ENCODE measurements at regions not wholly inside any gene's neighbourhood (a gene's known extent, or its start where the extent isn't known, plus 50 kb on each side); places are given as distances from the start of the nearest gene placed in this dataset.

GRCh38 chr2:74045454-74045853, 60.7 kb downstream of the TET3 start:
- no peaks in the 10 kb centered on the region for H3K36me3 ChIP-seq (replicated peaks; ENCODE audit: insufficient read depth, low read length)

GRCh38 chr2:74046441-74046840, 61.7 kb downstream of the TET3 start:
- TF ChIP-seq CTCF (IDR thresholded peaks at IDR 0.05; ENCODE audit: low read length) (no peak), EZH2phosphoT487 (IDR thresholded peaks at IDR 0.05; ENCODE audit: low read length) (no peak), EZH2 (optimal IDR thresholded peaks at IDR 0.05; ENCODE audit: low read depth, low read length) (no peak)
- no peak overlapping the region for H3K27ac ChIP-seq (ENCODE audit: low read length)
- DNase-seq: no peak
- H3K9me3 ChIP-seq (replicated peaks; ENCODE audit: insufficient read depth, low read length): no peaks in the 10 kb centered on the region
- no peaks in the 10 kb centered on the region for H4K20me1 ChIP-seq (ENCODE audit: insufficient read depth, low read length)
- no peaks in the 10 kb centered on the region for H3F3A ChIP-seq (ENCODE audit: insufficient read depth, low read length)
- H3K9me2 ChIP-seq (replicated peaks; ENCODE audit: insufficient read depth, low read length): no peaks in the 10 kb centered on the region
- H3K4me1 ChIP-seq (ENCODE audit: low read length): no peaks in the 10 kb centered on the region
- peaks cover 22% of the 10 kb centered on the region for H3K79me2 ChIP-seq (ENCODE audit: low read length)
- no peak overlapping the region for H3K4me3 ChIP-seq (ENCODE audit: low read length)
- no peak overlapping the region for H2AFZ ChIP-seq (ENCODE audit: low read length)
- no peak overlapping the region for H3K9ac ChIP-seq (ENCODE audit: low read length)
- no peaks in the 10 kb centered on the region for H3K27me3 ChIP-seq (replicated peaks; ENCODE audit: insufficient read depth, low read length)
- H3K36me3 ChIP-seq (replicated peaks; ENCODE audit: insufficient read depth, low read length): no peaks in the 10 kb centered on the region
- H3K4me2 ChIP-seq (ENCODE audit: low read depth, low read length): no peak overlapping the region

More at GRCh38 chr2:74045454-74045853, 60.7 kb downstream of the TET3 start:
- TF ChIP-seq CTCF (IDR thresholded peaks at IDR 0.05; ENCODE audit: low read length): no peak
- no peak for TF ChIP-seq EZH2 (optimal IDR thresholded peaks at IDR 0.05; ENCODE audit: low read depth, low read length)
- TF ChIP-seq EZH2phosphoT487 (IDR thresholded peaks at IDR 0.05; ENCODE audit: low read length): no peak
- H3K4me1 ChIP-seq (ENCODE audit: low read length): no peaks in the 10 kb centered on the region
- peaks cover 28% of the 10 kb centered on the region for H3K79me2 ChIP-seq (ENCODE audit: low read length)
- no peak overlapping the region for H3K27ac ChIP-seq (ENCODE audit: low read length)
- no peaks in the 10 kb centered on the region for H3K27me3 ChIP-seq (replicated peaks; ENCODE audit: insufficient read depth, low read length)
- H3K9me3 ChIP-seq (replicated peaks; ENCODE audit: insufficient read depth, low read length): no peaks in the 10 kb centered on the region
- no peaks in the 10 kb centered on the region for H3K9me2 ChIP-seq (replicated peaks; ENCODE audit: insufficient read depth, low read length)
- H2AFZ ChIP-seq (ENCODE audit: low read length): no peak overlapping the region
- no peaks in the 10 kb centered on the region for H3F3A ChIP-seq (ENCODE audit: insufficient read depth, low read length)
- no peak overlapping the region for H3K4me3 ChIP-seq (ENCODE audit: low read length)
- H4K20me1 ChIP-seq (ENCODE audit: insufficient read depth, low read length): no peaks in the 10 kb centered on the region
- no peak for DNase-seq
- H3K4me2 ChIP-seq (ENCODE audit: low read depth, low read length): no peak overlapping the region
- no peak overlapping the region for H3K9ac ChIP-seq (ENCODE audit: low read length)

GRCh38 chr2:74047152-74047551, 62.4 kb downstream of the TET3 start:
- no peaks in the 10 kb centered on the region for H3K27me3 ChIP-seq (replicated peaks; ENCODE audit: insufficient read depth, low read length)
- H3K4me2 ChIP-seq (ENCODE audit: low read depth, low read length): no peak overlapping the region
- no peaks in the 10 kb centered on the region for H3K4me1 ChIP-seq (ENCODE audit: low read length)
- no peak overlapping the region for H3K4me3 ChIP-seq (ENCODE audit: low read length)
- no peak overlapping the region for H3K27ac ChIP-seq (ENCODE audit: low read length)
- no peaks in the 10 kb centered on the region for H3F3A ChIP-seq (ENCODE audit: insufficient read depth, low read length)
- H3K79me2 ChIP-seq (ENCODE audit: low read length): peaks cover 16% of the 10 kb centered on the region
- H3K9ac ChIP-seq (ENCODE audit: low read length): no peak overlapping the region
- no peak for DNase-seq
- TF ChIP-seq EZH2phosphoT487 (IDR thresholded peaks at IDR 0.05; ENCODE audit: low read length) (no peak), EZH2 (optimal IDR thresholded peaks at IDR 0.05; ENCODE audit: low read depth, low read length) (no peak), CTCF (IDR thresholded peaks at IDR 0.05; ENCODE audit: low read length) (no peak)
- no peaks in the 10 kb centered on the region for H4K20me1 ChIP-seq (ENCODE audit: insufficient read depth, low read length)
- no peaks in the 10 kb centered on the region for H3K9me2 ChIP-seq (replicated peaks; ENCODE audit: insufficient read depth, low read length)
- no peak overlapping the region for H2AFZ ChIP-seq (ENCODE audit: low read length)
- no peaks in the 10 kb centered on the region for H3K9me3 ChIP-seq (replicated peaks; ENCODE audit: insufficient read depth, low read length)
- no peaks in the 10 kb centered on the region for H3K36me3 ChIP-seq (replicated peaks; ENCODE audit: insufficient read depth, low read length)

Data from MM.1S (cell line).